SK-N-SH treated with all-trans-retinoic acid at 6 μM for 48 hours (cell line): ENCODE measurements at regions not wholly inside any gene's neighbourhood (a gene's known extent, or its start where the extent isn't known, plus 50 kb on each side); places are given as distances from the start of the nearest gene placed in this dataset.

Experiments
- ATAC-seq: fragments of 200-7000 bp; cut with Tn5 transposase; 3 replicates; pipeline ENCODE4 v1.9.1; 2020; ENCODE audit warnings: mild to moderate bottlenecking, moderate library complexity
- BACH2 ChIP-seq: fragments of 250-450 bp; sonication (Bioruptor Pico); IDR thresholded peaks from 2 replicates; pipeline ENCODE4 v1.9.0; 2021; ENCODE audit warnings: mild to moderate bottlenecking, borderline replicate concordance
- CREB5 ChIP-seq: fragments of 250-450 bp; sonication (Bioruptor Pico); IDR thresholded peaks from 2 replicates; pipeline ENCODE4 v1.5.1; 2020; ENCODE audit warnings: low read depth, mild to moderate bottlenecking, moderate library complexity
- CSDC2 ChIP-seq: fragments of 250-450 bp; sonication (Bioruptor Pico); IDR thresholded peaks from 2 replicates; pipeline ENCODE4 v1.5.0; 2020; ENCODE audit warnings: mild to moderate bottlenecking, moderate library complexity
- CSRNP3 ChIP-seq: fragments of 250-450 bp; sonication (Bioruptor Pico); IDR thresholded peaks from 2 replicates; pipeline ENCODE4 v1.5.1; 2021; ENCODE audit warnings: mild to moderate bottlenecking, moderate library complexity
- GLIS3 ChIP-seq: fragments of 250-450 bp; sonication (Bioruptor Pico); IDR thresholded peaks from 2 replicates; pipeline ENCODE4 v1.5.0; 2020; ENCODE audit warnings: mild to moderate bottlenecking, moderate library complexity
- ISL1 ChIP-seq: fragments of 250-450 bp; sonication (Bioruptor Pico); IDR thresholded peaks from 2 replicates; pipeline ENCODE4 v2.1.2; 2022; ENCODE audit warnings: mild to moderate bottlenecking, moderate library complexity
- OSR1 ChIP-seq: fragments of 250-450 bp; sonication (Bioruptor Pico); IDR thresholded peaks from 2 replicates; pipeline ENCODE4 v1.8.0; 2022; ENCODE audit warnings: moderate library complexity, mild to moderate bottlenecking, inconsistent platforms
- POU6F1 ChIP-seq: fragments of 250-450 bp; sonication (Bioruptor Pico); IDR thresholded peaks from 2 replicates; pipeline ENCODE4 v1.8.0; 2021; ENCODE audit warnings: low read depth, mild to moderate bottlenecking, moderate library complexity, borderline replicate concordance
- PPARA ChIP-seq: fragments of 250-450 bp; sonication (Bioruptor Pico); IDR thresholded peaks from 2 replicates; pipeline ENCODE4 v1.5.0; 2020; ENCODE audit warnings: mild to moderate bottlenecking, borderline replicate concordance
- RARB ChIP-seq: fragments of 250-450 bp; sonication (Bioruptor Pico); IDR thresholded peaks from 2 replicates; pipeline ENCODE4 v1.8.0; 2021; ENCODE audit warnings: mild to moderate bottlenecking, moderate library complexity
- SNAI2 ChIP-seq: fragments of 250-450 bp; sonication (Bioruptor Pico); IDR thresholded peaks from 2 replicates; pipeline ENCODE4 v1.5.0; 2020; ENCODE audit warnings: mild to moderate bottlenecking, moderate library complexity
- TCF4 ChIP-seq: fragments of 250-450 bp; sonication (Bioruptor Pico); IDR thresholded peaks from 2 replicates; pipeline ENCODE4 v1.8.0; 2021; ENCODE audit warnings: mild to moderate bottlenecking, moderate library complexity, borderline replicate concordance
- TSHZ2 ChIP-seq: fragments of 250-450 bp; sonication (Bioruptor Pico); IDR thresholded peaks from 2 replicates; pipeline ENCODE4 v1.5.0; 2020; ENCODE audit warnings: mild to moderate bottlenecking, moderate library complexity
- ZC3H10 ChIP-seq: fragments of 250-450 bp; sonication (Bioruptor Pico); IDR thresholded peaks from 2 replicates; pipeline ENCODE4 v1.5.1; 2021; ENCODE audit warnings: mild to moderate bottlenecking, moderate library complexity
- ZFP3 ChIP-seq: fragments of 250-450 bp; sonication (Bioruptor Pico); IDR thresholded peaks from 2 replicates; pipeline ENCODE4 v1.5.0; 2020; ENCODE audit warnings: mild to moderate bottlenecking, moderate library complexity
- ZNF565 ChIP-seq: fragments of 450-650 bp; formaldehyde crosslinking; conservative IDR thresholded peaks from 2 replicates; pipeline ENCODE4 v1.5.0; 2020; ENCODE audit warnings: low read depth, mild to moderate bottlenecking, moderate library complexity
- ZNF8 ChIP-seq: fragments of 450-650 bp; formaldehyde crosslinking; IDR thresholded peaks from 2 replicates; pipeline ENCODE4 v1.5.0; 2020; ENCODE audit warnings: mild to moderate bottlenecking, moderate library complexity

- TF ChIP-seq TCF4 (CRISPR knock-in tag), result no peak
These were observed 324.2 kb downstream of the UBE3D start (continued) for GRCh38 chr6:82741325-82741995.

GRCh38 chr6:82741996-82742385, 323.6 kb downstream of the UBE3D start:
- no peak for ATAC-seq
- no peak for TF ChIP-seq TSHZ2 (CRISPR knock-in tag)
- TF ChIP-seq CSRNP3 (CRISPR knock-in tag), result no peak
- TF ChIP-seq POU6F1 (CRISPR knock-in tag), result no peak
- TF ChIP-seq ZFP3 (CRISPR knock-in tag), result no peak
- TF ChIP-seq RARB (CRISPR knock-in tag), result no peak
- TF ChIP-seq OSR1 (CRISPR knock-in tag), result no peak
- no peak for TF ChIP-seq ZNF8 (CRISPR knock-in tag)
- no peak for TF ChIP-seq CSDC2 (CRISPR knock-in tag)

- ATAC-seq, result no peak
These were observed 321.2 kb downstream of the UBE3D start for GRCh38 chr6:82744286-82745015.

GRCh38 chr6:82750556-82750955, 315.1 kb downstream of the UBE3D start:
- ATAC-seq, result no peak
- no peak for TF ChIP-seq RARB (CRISPR knock-in tag)
- TF ChIP-seq OSR1 (CRISPR knock-in tag), result no peak
- no peak for TF ChIP-seq ISL1
- TF ChIP-seq POU6F1 (CRISPR knock-in tag), result no peak
- TF ChIP-seq ZC3H10, result no peak
- TF ChIP-seq PPARA (CRISPR knock-in tag), result no peak
- TF ChIP-seq SNAI2 (CRISPR knock-in tag), result no peak
- TF ChIP-seq ZNF8 (CRISPR knock-in tag), result no peak
- no peak for TF ChIP-seq GLIS3 (CRISPR knock-in tag)
- TF ChIP-seq TSHZ2 (CRISPR knock-in tag), result no peak

More at GRCh38 chr6:82744286-82745015, 321.2 kb downstream of the UBE3D start:
- no peak for TF ChIP-seq CREB5 (CRISPR knock-in tag)
- TF ChIP-seq ZNF565, result no peak
- no peak for TF ChIP-seq BACH2
- TF ChIP-seq OSR1 (CRISPR knock-in tag), result no peak
- no peak for TF ChIP-seq ZNF8 (CRISPR knock-in tag)
- no peak for TF ChIP-seq SNAI2 (CRISPR knock-in tag)
